ENCODE measurements at regions not wholly inside any gene's neighbourhood (a gene's known extent, or its start where the extent isn't known, plus 50 kb on each side); places are given as distances from the start of the nearest gene placed in this dataset.

GRCh38 chr10:120282421-120282820, 174.6 kb upstream of the PLPP4 start:
- Histone ChIP-seq H3K9me3 (no peaks in the 10 kb centered on the region), H3K27me3 (no peaks in the 10 kb centered on the region), H3K27ac (no peak overlapping the region), H3K4me3 (no peak overlapping the region), H3K36me3 (no peaks in the 10 kb centered on the region), H3K4me1 (ENCODE audit: insufficient read depth) (no peaks in the 10 kb centered on the region)
- TF ChIP-seq EP300 (IDR thresholded peaks at IDR 0.05) (no peak), POLR2A (IDR thresholded peaks at IDR 0.05) (no peak)
- TF ChIP-seq, protein P1, sequence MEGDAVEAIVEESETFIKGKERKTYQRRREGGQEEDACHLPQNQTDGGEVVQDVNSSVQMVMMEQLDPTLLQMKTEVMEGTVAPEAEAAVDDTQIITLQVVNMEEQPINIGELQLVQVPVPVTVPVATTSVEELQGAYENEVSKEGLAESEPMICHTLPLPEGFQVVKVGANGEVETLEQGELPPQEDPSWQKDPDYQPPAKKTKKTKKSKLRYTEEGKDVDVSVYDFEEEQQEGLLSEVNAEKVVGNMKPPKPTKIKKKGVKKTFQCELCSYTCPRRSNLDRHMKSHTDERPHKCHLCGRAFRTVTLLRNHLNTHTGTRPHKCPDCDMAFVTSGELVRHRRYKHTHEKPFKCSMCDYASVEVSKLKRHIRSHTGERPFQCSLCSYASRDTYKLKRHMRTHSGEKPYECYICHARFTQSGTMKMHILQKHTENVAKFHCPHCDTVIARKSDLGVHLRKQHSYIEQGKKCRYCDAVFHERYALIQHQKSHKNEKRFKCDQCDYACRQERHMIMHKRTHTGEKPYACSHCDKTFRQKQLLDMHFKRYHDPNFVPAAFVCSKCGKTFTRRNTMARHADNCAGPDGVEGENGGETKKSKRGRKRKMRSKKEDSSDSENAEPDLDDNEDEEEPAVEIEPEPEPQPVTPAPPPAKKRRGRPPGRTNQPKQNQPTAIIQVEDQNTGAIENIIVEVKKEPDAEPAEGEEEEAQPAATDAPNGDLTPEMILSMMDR (IDR thresholded peaks at IDR 0.05): no peak
- DNase-seq: no peak
- intact Hi-C loops (cut with DNase I): no loop called here
- WGBS, 3 donors: 81 to 85% (median 82%) methylated on average over 8 of the region's 8 CpGs

DNA sequence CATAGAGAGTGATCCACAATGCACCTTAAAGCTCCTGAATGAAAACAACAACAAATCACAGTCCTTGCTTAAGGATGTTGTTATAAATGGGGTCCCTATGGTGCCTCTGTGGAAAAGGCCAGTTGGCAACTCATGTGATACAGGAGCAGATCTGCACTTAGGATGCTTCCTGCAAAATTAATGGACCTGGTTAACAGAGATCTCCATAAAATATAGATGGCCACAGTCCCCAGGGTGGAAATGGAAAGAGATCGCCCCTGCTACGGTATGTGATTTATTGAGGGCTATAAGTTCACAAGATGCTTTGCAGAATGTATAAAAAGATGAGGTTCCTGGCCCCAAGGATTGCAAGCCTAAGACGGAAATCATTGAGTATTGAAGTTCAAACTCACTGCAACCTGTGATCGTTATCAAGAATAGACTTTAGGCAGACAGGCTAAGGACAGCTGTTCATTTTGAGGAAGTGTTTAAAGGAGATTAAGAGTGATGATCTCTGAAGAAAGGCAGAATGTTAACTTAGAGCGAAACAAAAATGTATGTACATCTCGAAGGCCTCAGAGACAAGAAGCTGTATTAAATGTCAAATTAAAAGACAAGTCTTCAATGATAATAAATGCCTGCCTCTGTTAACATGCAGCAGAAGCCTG, 174.1 kb upstream of the PLPP4 start:
- Histone ChIP-seq H3K27me3 (no peaks in the 10 kb centered on the region), H3K4me3 (no peak overlapping the region), H3K27ac (no peak overlapping the region), H3K9me3 (no peaks in the 10 kb centered on the region), H3K36me3 (no peaks in the 10 kb centered on the region), H3K4me1 (ENCODE audit: insufficient read depth) (no peaks in the 10 kb centered on the region)
- DNase-seq: no peak
- WGBS, 3 donors: 51 to 59% (median 55%) methylated on average over 6 of the region's 6 CpGs
- intact Hi-C loops (cut with DNase I): no loop called here
- TF ChIP-seq EP300 (IDR thresholded peaks at IDR 0.05) (no peak), POLR2A (IDR thresholded peaks at IDR 0.05) (no peak)
- TF ChIP-seq, protein P1 (IDR thresholded peaks at IDR 0.05): no peak

- H3K9me3 ChIP-seq: no peaks in the 10 kb centered on the region
- WGBS, 3 donors: 76 to 87% (median 82%) methylated on average over 6 of the region's 6 CpGs
- H3K4me3 ChIP-seq: no peak overlapping the region
- H3K27ac ChIP-seq: no peak overlapping the region
- TF ChIP-seq, protein P1 (IDR thresholded peaks at IDR 0.05): no peak
- no peak for TF ChIP-seq EP300 (IDR thresholded peaks at IDR 0.05)
- no peaks in the 10 kb centered on the region for H3K4me1 ChIP-seq (ENCODE audit: insufficient read depth)
- H3K27me3 ChIP-seq: no peaks in the 10 kb centered on the region
- intact Hi-C loops (cut with DNase I): no loop called here
- H3K36me3 ChIP-seq: no peaks in the 10 kb centered on the region
- no peak for DNase-seq
These were observed 171.6 kb upstream of the PLPP4 start for GRCh38 chr10:120285408-120285807.

DNA sequence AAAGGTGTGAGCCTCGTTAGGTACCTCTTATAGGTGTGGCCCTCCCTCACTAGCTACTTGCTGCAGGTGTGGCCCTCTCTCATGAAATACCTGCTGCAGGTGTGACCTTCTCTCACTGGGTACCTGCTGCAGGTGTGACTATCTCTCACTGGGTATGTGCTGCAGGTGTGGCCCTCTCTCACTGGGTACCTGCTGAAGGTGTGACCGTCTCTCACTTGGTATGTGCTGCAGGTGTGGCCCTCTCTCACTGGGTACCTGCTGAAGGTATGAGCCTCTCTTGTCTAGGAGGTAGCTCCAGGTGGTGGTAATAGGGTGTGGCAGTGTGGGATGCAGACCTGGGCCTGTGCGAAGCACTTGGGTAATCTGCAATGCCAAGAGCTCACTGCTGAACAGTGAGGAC, 170.7 kb upstream of the PLPP4 start:
- WGBS, 3 donors: 78 to 91% (median 81%) methylated on average over 3 of the region's 3 CpGs
- H3K4me1 ChIP-seq (ENCODE audit: insufficient read depth): no peaks in the 10 kb centered on the region

More for the DNA sequence above, 170.7 kb upstream of the PLPP4 start:
- H3K36me3 ChIP-seq: no peaks in the 10 kb centered on the region
- no peaks in the 10 kb centered on the region for H3K9me3 ChIP-seq
- no peak overlapping the region for H3K4me3 ChIP-seq
- no peaks in the 10 kb centered on the region for H3K27me3 ChIP-seq
- intact Hi-C loops (cut with DNase I): no loop called here
- no peak for DNase-seq
- no peak overlapping the region for H3K27ac ChIP-seq
- TF ChIP-seq EP300 (IDR thresholded peaks at IDR 0.05) (no peak), POLR2A (IDR thresholded peaks at IDR 0.05) (no peak)
- TF ChIP-seq, protein P1 (IDR thresholded peaks at IDR 0.05): no peak
